ENCODE measurements at regions not wholly inside any gene's neighbourhood (a gene's known extent, or its start where the extent isn't known, plus 50 kb on each side); places are given as distances from the start of the nearest gene placed in this dataset.
"Not testable (repeated sequence)": the region's sequence is repeated elsewhere in the genome, so short reads cannot be mapped to it uniquely, and the experiment has no call there.

GRCh38 chr16:16956376-16956775, 514.4 kb downstream of the XYLT1 start:
- no peak for DNase-seq

- no peak for DNase-seq
Observed at GRCh38 chr16:16960785-16961184, 510.0 kb downstream of the XYLT1 start.

DNA sequence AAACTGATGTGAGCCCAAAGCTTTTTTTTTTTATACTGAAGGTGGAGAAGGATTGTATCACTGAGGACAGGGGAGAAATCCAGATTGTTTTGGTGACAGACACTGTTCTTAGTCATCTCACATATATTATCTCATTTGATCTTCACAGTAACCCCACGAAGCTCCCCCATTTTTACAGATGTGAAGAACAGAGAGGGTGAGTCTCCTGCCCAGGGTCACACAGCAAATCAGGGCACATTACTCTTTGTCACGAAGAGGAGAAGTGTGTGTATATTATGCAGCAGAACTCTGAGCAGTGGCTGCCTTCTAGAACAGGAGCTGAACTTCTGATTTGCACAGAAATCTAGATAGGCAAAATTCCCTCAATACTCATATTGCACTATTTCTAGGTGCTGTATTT, 504.3 kb downstream of the XYLT1 start:
- DNase-seq: no peak

DNA sequence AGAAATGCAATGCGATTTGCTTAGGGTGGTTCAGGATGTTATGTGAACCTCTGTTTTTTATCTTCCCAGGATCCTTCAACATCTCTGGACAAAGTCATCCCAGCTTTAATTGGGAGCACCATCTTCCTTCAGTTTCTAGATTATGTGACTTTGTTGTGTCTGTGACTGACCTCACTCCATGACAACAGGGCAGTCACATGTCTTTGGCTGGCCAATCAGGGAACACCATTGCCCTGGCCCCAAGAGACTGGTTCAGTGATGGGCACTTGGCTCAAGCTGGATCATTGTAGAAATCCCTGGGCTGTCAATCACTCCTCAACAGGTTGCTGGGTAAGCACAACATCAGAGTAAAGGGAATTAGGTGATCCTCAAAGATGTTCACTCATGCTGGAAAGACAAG, 499.7 kb downstream of the XYLT1 start:
- DNase-seq: no peak

- DNase-seq: no peak
Observed at GRCh38 chr16:16972831-16973230, 497.9 kb downstream of the XYLT1 start.

DNA sequence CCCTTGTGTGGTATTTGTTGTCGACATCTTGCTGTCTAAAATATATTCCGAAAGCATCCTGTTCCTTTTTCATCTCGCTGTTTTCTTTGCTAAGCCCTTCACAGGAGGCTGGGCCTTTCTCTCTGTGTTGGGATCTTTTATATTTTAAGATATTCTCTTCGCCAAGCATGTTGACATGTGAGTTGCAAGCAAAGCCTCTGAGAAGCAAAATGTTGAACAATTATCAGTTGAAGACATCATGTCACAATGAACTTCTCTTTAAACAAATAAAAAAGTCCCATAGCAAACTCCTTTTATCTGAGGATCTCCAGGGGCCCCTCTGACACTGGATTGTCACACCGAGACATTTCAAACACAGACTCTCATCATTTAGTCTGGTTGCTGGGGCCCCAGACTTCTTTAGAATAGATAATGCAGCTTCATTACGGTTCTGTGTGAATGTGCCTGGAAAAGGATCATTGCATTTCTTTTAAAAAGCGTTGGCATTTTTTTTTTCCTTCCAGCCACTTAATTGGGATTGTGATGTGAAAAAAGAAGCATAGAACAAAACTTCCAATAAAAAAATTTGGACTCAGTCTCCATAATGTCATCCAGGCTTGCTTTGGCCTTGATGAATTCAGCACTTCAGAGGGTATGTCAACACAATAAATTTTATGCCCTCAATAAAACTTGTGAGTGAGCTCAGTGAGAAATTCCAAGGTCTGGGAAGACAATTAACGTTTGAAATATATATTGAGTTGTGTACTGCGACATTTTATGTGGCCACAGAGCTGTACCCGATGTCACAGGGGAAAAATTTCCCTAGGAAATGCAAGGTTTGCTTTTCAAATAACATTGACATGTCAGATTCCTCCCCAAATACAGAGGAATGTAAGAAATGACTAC, 496.8 kb downstream of the XYLT1 start:
- no peak for DNase-seq

DNA sequence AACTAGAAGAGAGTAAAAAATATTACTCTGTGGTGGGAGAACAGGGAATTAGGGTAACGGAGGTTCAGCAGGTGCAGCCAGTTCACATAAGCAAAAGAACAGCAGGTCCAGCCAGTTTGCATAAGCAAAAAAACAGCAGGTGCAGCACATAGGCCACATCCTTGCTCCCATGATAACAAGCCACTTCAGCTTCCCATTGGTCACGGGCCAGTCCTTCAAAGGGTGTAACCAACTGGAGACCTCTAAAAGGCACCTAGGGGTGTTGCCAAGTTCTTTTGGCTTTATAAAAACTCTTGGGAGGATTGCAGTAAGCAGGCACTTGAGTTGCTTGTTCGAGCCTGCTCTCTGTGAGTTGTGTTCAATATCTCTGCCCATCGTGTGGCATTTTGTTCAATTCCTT, 488.1 kb downstream of the XYLT1 start:
- DNase-seq: no peak

GRCh38 chr16:16983582-16983981, 487.2 kb downstream of the XYLT1 start:
- no peak for DNase-seq

DNA sequence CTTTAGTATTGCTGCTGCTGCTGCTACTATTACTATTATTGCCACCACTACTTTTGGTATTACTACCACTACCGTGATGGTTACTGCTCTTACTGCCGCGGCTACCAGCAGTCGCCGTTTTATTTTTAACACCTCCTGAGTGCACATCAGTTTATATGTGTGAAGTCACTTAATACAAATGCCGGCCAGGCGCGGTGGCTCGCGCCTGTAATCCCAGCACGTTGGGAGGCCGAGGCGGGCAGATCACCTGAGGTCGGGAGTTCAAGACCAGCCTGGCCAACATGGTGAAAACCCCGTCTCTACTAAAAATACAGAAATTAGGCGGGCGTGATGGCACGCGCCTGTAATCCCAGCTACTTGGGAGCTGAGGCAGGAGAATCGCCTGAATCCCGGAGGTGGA, 486.7 kb downstream of the XYLT1 start:
- DNase-seq: not testable (repeated sequence)

GRCh38 chr16:16985707-16986106, 485.1 kb downstream of the XYLT1 start:
- no peak for DNase-seq

DNA sequence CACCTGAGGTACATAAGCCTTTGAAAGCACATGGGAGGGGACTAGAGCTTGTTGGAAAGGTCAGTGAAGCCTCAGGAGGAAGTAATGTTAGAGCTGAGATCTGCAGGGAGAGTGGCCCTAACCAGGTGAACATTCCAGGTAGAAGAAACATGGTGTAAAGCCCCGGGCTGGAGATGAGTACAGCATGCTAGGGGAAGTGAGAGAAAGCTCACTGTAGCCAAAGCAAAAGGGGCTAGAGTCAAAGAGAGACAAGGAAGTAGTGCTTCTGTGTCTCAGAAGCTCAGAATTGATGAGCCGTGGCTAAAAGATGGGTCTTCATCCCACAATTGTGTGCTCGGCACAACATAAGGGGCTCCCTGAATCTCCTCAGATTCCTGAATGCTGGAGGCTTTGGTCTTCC, 481.8 kb downstream of the XYLT1 start:
- no peak for DNase-seq

DNA sequence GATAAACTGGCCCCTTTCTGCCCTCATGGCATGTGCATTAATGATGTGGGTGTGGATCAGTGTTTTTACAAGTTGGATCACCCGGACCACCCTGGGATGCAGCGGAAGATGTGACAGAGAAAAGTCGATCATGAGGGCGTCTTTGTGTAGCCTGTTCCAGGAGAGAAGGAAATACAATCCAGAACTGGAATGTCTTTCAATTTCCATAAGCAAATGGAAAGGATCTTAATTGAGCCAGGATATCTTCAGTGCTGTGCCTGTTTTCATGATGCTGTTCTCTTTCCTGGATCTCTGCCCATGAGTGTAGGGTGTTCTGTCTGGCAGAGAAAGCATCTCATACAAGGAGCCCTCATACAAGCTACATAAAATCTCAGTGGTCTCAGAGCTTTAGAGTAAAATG, 481.4 kb downstream of the XYLT1 start:
- DNase-seq: no peak

DNA sequence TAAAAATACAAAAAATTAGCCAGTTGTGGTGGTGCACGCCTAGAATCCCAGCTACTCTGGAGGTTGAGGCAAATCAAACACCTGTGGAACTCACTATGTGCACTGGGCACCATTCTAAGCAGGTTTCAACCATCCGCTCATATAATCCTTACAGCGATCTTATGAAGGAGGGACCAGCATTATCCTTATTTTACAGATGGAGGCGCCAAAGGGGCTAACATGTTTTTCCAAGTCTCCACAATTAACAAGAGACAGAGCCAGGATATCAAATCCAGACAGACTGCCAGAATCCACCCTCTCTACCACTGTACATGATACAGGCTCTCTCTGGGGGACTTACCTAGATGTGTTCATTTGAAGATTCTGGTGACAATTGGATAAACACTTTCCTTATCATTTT, 479.0 kb downstream of the XYLT1 start:
- DNase-seq: no peak

- DNase-seq: peak; percentile 55
Observed at GRCh38 chr16:16992975-16993765, 477.6 kb downstream of the XYLT1 start.

DNA sequence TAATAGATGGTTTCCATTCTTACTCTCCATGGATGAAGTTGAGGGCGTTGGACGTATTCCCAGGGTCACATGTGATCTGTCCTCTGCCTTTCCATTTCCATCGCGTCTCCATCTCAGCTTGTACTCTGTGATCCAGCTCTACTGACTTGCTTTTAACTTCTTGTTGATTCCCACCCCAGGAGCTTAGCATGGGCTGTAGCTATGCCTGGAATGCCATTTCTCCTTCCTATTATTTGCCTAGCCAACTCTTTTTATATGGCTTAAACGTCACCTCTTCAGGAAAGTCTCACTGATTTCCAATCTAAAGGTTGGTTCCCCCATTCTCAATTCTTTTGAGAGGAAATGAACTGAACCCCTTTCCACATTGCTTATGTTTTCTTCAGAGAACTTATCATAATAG, 475.9 kb downstream of the XYLT1 start:
- no peak for DNase-seq

- no peak for DNase-seq
Observed at GRCh38 chr16:16996827-16997226, 473.9 kb downstream of the XYLT1 start.

DNA sequence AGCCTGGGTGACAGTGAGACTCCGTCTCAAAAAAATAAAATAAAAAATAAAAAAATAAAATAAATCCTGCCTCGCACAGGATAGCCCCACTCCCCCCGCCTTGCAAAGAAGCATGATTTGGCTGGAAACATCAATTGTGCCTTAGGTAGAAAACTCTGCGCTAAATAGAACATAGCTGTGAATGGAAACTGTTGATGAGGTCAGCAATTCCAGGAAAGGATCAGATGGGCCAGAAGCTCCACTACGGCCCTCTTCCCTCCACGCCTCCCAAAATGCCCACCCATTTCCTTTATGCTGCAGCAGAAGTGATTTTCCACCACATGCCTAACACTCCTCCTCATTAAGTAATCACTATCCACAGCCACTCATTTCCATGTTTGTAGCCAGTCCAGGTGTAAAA, 473.4 kb downstream of the XYLT1 start:
- DNase-seq: no peak

GRCh38 chr16:17001471-17001870, 469.3 kb downstream of the XYLT1 start:
- no peak for DNase-seq

DNA sequence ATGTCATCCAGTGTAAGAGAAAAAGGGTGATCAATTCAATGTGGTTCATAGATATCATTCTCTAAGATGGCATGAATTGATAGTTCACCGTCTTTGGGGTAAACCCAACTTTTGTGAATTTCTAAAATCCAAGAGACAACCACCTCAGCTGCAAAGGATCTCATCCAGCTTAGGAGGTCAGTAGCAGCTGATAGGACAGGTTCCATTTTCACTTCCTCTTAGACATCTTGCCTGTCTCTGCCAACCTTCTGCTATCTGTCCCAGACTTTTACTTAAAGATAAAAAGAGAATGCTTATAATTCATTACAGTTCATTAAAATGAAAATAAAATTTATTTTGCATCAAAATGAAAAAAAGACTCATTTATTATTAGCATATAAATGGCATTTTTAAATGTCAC, 468.2 kb downstream of the XYLT1 start:
- no peak for DNase-seq

GRCh38 chr16:17005963-17006362, 464.8 kb downstream of the XYLT1 start:
- not testable (repeated sequence) for DNase-seq

- DNase-seq: no peak
Observed at GRCh38 chr16:17011712-17012111, 459.0 kb downstream of the XYLT1 start.

DNA sequence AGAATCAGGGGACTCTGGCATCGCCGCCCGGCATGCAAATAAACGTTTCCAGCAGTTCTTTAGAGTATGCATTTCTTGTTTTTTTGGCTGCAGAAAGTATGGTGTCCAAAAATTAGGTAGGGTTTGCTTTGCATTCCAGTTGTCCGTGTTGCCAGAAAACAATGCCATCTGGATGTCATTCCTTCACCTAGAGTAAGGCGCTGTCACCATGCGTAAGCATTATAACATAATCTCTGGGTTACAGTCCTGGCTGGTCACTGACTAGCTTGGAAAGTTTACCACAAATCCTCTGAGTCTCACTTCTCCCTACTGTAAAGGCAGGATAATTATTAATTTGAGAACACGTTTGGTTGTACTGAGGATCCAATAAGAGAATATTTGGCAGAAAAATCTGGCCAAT, 457.7 kb downstream of the XYLT1 start:
- no peak for DNase-seq

- DNase-seq: no peak
Observed at GRCh38 chr16:17014484-17015121, 456.2 kb downstream of the XYLT1 start.

DNA sequence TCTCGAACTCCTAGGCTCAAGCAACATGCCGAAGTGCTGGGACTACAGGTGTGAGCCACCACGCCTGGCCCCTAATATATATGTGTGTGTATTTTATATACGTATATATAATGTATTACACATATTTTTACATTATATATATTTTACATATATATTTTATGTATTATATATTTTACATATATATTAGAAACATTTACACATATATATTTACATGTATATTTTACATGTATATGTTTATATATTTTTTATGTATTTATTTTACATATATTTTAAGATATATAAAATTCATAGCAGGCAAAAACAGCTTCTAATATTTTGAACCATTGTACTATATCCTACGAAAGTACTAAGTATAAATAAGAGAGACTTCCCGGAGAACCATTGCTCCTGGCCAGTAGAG, 455.1 kb downstream of the XYLT1 start:
- no peak for DNase-seq
